GM06990 (cell line): ENCODE measurements at regions not wholly inside any gene's neighbourhood (a gene's known extent, or its start where the extent isn't known, plus 50 kb on each side); places are given as distances from the start of the nearest gene placed in this dataset.

Experiments used
- DNase-seq: peaks from one replicate; pipeline ENCODE4 v3.0.0-alpha.2; 2011; ENCODE audit not compliant: insufficient read length; ENCODE audit errors: extremely low read depth
- H3K27me3 ChIP-seq: replicated peaks from 2 replicates; pipeline ENCODE4 v1.6.0; 2011; ENCODE audit warnings: low read length; ENCODE audit not compliant: control insufficient read depth, insufficient read depth
- H3K36me3 ChIP-seq: 2 replicates; pipeline ENCODE4 v1.5.1; 2011; ENCODE audit warnings: low read length; ENCODE audit not compliant: control insufficient read depth, insufficient read depth
- H3K4me3 ChIP-seq: replicated peaks from 2 replicates; pipeline ENCODE4 v1.5.1; 2011; ENCODE audit warnings: low read depth, mild to moderate bottlenecking, control low read depth, low read length
- CTCF ChIP-seq: IDR thresholded peaks from 2 replicates; pipeline ENCODE4 v1.5.1; 2011; ENCODE audit warnings: low read length, control low read depth, mild to moderate bottlenecking, inconsistent platforms; ENCODE audit not compliant: insufficient read depth, poor library complexity, severe bottlenecking

DNA sequence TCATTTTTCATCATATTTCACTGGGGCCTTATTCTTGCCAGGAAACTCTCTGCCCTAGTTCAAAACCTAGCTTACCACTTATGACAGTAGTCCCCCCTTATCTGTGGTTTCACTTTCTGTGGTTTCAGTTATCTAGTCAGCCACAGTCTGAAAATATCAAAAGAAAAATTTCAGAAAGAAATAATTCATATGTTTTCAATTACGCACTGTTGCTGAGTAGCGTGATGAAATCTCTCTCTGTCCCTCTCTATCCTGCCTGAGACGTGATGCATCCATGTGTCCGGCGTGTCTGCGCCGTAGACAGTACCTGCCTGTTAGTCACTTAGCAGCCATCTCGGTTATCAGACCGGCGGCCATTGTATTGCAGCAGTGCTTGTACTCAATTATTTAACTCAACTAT is 369.9 kb upstream of the MCTP2 start:
- Histone ChIP-seq H3K4me3 (no peak overlapping the region), H3K27me3 (no peaks in the 10 kb centered on the region), H3K36me3 (no peaks in the 10 kb centered on the region)
- TF ChIP-seq CTCF, result no peak
- DNase-seq, result no peak

DNA sequence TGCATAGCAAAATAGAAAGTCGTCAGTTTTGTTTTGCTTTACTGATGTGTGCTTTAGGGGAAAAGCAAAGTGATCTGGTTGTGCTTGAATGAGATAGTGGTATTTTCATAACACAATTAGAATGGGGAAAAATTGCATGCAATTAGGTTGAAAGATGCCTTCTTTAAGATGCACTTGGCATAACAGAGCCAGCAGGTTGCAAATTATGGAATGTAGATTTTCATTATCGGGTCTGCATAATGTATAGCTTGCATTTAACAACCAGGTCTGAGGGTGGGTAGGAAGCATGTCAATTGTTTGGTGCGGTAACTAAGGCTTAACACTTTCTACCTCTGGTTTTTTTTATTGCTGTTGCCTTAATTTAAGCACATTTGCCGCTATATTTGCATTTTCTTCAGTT is 370.7 kb upstream of the MCTP2 start:
- no peaks in the 10 kb centered on the region for H3K36me3 ChIP-seq
- DNase-seq, result no peak
- H3K27me3 ChIP-seq, result no peaks in the 10 kb centered on the region
- H3K4me3 ChIP-seq, result no peak overlapping the region
- TF ChIP-seq CTCF, result no peak

DNA sequence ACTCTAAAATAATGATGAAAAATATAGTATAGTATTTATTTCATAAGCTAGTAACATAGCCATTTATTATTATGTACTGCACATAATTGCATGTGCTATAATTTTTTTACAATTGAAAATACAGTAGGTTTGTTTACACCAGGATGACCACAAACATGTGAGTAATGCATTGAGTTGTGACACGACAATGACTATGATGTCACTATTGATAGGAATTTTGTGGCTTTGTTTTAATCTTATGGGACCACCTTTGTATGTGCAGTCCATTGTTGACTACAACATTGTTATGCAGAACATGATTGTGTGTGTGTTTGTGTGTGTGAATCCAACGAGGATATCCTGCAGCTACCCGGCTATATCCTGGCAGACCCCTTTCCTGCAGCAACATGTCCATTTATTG is 372.2 kb upstream of the MCTP2 start:
- Histone ChIP-seq H3K36me3 (no peaks in the 10 kb centered on the region), H3K4me3 (no peak overlapping the region), H3K27me3 (no peaks in the 10 kb centered on the region)
- TF ChIP-seq CTCF, result no peak
- DNase-seq, result no peak

DNA sequence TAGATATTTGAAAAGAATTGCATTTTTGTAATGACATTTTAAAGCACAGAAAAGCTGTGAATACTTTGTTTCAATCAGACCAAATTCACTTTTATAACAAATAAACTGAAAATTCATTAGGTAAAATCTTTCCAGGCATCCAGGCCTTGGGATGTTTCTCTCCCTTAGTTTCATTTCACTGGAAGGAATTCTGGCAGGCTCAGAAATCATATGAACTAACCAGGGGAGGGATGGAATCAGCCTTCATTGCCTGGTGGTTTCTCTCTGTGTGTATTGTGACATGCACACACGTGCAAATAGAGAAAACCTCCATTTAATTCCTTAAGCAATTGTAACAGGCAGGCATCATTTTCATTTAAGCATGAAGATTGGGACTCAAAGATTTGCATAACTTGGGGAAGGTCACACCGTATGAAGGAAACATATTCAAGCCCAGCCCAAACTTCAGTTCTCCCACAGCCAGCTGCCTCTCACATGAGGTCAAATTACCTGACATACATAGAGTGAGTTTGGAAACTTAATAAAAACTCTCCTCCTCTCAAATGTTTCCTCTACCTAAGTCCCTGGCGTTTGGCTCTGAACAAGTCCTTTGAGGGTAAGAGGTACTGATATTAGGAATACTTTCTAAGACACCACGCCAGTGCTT is 376.1 kb upstream of the MCTP2 start:
- DNase-seq, result no peak
- no peak for TF ChIP-seq CTCF
- no peaks in the 10 kb centered on the region for H3K27me3 ChIP-seq
- H3K36me3 ChIP-seq, result no peaks in the 10 kb centered on the region
- no peak overlapping the region for H3K4me3 ChIP-seq

DNA sequence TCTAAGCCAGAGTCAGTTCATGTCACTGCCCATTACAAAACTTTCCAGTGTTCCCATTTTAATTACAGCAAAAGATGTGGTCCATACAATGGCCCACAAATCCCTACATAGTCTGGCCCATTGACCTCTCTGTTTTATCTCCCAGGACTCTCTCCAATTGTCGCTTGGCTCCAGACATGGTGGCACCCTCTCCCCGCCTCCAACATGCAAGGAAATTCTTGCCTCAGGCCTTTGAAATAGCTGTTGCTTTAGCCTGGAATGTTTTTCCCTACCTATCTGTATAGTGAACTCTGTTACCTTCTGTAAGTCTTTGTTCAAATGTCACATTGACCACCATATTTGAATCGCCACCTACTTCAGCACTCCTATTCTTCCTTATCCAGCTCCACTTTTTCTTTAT is 377.3 kb upstream of the MCTP2 start:
- no peak for TF ChIP-seq CTCF
- no peak for DNase-seq
- Histone ChIP-seq H3K36me3 (no peaks in the 10 kb centered on the region), H3K4me3 (no peak overlapping the region), H3K27me3 (no peaks in the 10 kb centered on the region)

DNA sequence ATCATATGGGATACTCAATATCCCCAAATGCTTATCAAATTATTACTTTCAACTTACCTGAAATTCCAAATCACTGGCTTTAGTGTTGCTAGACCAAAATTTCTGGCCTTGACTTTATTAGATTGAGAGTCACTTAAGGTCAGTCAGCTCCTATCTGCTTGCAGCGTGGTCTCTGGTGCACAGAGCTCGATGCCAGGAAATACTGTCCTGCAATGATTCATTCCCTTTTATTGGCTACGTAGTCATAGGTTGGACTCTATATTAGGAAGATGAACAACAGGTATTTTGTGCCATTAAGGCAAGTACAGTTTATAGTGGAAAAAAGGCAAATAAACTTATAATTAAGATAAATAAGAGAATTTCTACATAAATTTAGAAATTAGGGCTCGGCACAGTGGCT is 378.6 kb upstream of the MCTP2 start:
- DNase-seq, result no peak
- H3K4me3 ChIP-seq, result no peak overlapping the region
- TF ChIP-seq CTCF, result no peak
- no peaks in the 10 kb centered on the region for H3K27me3 ChIP-seq
- H3K36me3 ChIP-seq, result no peaks in the 10 kb centered on the region
